Midbrain (tissue), 1 donor: ENCODE measurements at regions not wholly inside any gene's neighbourhood (a gene's known extent, or its start where the extent isn't known, plus 50 kb on each side); places are given as distances from the start of the nearest gene placed in this dataset.
"Not testable (repeated sequence)": the region's sequence is repeated elsewhere in the genome, so short reads cannot be mapped to it uniquely, and the experiment has no call there.

ENCODE experiments used
- DNase-seq: peaks from one replicate; lab custom pipeline; 2025; lab: John Stamatoyannopoulos, UW

GRCh38 chr6:4677011-4677750 lies 99.0 kb upstream of the CDYL start:
- no peak for DNase-seq

- DNase-seq: no peak
Observed at GRCh38 chr6:4676016-4676415, 100.2 kb upstream of the CDYL start.

GRCh38 chr6:4675121-4675520 lies 101.1 kb upstream of the CDYL start:
- DNase-seq: no peak

GRCh38 chr6:4673861-4674260 lies 102.3 kb upstream of the CDYL start:
- no peak for DNase-seq

- no peak for DNase-seq
Observed at GRCh38 chr6:4672772-4673171, 103.4 kb upstream of the CDYL start.

- no peak for DNase-seq
Observed at GRCh38 chr6:4671587-4672115, 104.6 kb upstream of the CDYL start.

GRCh38 chr6:4670824-4671409 lies 105.3 kb upstream of the CDYL start:
- DNase-seq: no peak

- no peak for DNase-seq
Observed at GRCh38 chr6:4670290-4670689, 105.9 kb upstream of the CDYL start.

- DNase-seq: no peak
Observed at GRCh38 chr6:4668271-4669179, 107.7 kb upstream of the CDYL start.

- DNase-seq: no peak
Observed at GRCh38 chr6:4667591-4667990, 108.6 kb upstream of the CDYL start.

- DNase-seq: no peak
Observed at GRCh38 chr6:4666886-4667513, 109.2 kb upstream of the CDYL start.

- DNase-seq: no peak
Observed at GRCh38 chr6:4665489-4666417, 110.5 kb upstream of the CDYL start.

- no peak for DNase-seq
Observed at GRCh38 chr6:4664911-4665310, 111.3 kb upstream of the CDYL start.

GRCh38 chr6:4664117-4664626 lies 112.0 kb upstream of the CDYL start:
- peak; percentile 54 for DNase-seq

GRCh38 chr6:4662886-4663285 lies 113.3 kb upstream of the CDYL start:
- no peak for DNase-seq

- DNase-seq: no peak
Observed at GRCh38 chr6:4661391-4661790, 114.8 kb upstream of the CDYL start.

- DNase-seq: no peak
Observed at GRCh38 chr6:4660377-4661321, 115.6 kb upstream of the CDYL start.

- not testable (repeated sequence) for DNase-seq
Observed at GRCh38 chr6:4659719-4660118, 116.5 kb upstream of the CDYL start.

GRCh38 chr6:4658486-4658885 lies 117.7 kb upstream of the CDYL start:
- no peak for DNase-seq

GRCh38 chr6:4656106-4656505 lies 120.1 kb upstream of the CDYL start:
- no peak for DNase-seq
